ENCODE measurements at regions not wholly inside any gene's neighbourhood (a gene's known extent, or its start where the extent isn't known, plus 50 kb on each side); places are given as distances from the start of the nearest gene placed in this dataset.
"Not testable (repeated sequence)": the region's sequence is repeated elsewhere in the genome, so short reads cannot be mapped to it uniquely, and the experiment has no call there.

DNA sequence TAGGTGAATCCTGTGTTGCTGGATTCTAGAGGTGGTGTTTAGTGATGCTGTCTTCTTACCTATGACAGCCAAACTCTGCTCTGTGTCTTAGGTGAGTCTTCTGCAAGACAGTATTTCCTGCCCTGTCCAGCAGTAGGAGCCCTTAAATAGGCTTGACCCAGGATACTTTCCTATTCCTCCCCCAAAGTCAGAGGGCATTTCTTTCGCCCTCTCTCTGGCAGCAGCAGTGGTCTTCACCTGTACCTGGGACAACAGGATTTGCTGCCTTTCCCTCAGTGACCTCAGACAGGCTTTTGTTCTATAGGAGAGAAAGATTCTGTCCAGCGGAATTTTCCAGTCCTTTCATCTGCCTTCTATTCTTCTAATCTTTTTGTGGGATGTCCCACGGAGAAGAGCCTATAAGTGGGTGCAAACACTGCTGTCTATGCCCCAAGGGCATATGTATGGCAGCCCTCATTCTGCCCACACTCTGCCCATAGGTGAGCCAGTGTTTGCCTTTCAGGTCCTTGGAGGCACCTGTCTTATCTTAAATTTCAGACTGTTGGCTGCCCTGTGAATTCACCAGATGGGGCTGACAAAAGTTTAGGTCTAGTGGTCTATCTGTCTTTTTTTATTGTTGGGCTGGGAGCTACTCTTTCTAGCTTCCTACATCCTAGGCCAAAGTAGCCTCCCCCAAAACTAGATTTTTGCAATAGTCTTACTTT lies 177.3 kb upstream of the SPOPL start:
- DNase-seq: no peak

DNA sequence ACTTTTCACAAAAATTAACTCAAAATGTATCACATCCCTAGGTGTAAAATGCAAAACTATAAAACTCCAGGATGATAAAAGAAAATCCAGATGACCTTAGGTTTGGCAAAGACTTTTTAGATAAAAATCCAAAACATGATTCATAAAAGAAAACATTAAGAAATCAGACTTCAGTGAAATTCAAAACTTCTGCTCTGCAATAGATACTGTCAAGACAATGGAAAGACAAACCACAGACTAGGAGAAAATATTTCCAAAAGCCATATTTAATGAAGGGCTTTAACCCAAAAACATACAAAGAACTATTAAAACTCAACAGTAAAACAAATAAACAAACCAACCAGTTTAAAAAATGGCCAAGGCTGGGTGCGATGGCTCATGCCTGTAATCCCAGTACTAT lies 173.6 kb upstream of the SPOPL start:
- no peak for DNase-seq

DNA sequence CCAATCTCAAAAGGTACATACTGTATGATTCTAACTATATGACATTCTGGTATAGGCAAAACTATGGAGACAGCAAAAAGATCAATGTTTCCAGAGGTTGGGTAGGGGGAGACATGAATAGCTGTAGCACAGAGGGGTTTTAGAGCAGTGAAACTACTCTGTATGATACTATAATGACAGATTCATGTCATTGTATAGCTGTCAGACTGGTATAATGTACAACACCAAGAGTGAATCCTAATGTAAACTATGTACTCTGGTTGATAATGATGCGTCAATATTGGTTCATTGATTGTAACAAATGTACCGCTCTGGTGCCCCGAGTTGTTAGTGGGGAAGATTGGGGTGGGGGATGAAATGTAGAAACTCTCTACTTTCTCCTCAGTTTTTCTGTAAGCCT lies 172.4 kb upstream of the SPOPL start:
- no peak for DNase-seq

DNA sequence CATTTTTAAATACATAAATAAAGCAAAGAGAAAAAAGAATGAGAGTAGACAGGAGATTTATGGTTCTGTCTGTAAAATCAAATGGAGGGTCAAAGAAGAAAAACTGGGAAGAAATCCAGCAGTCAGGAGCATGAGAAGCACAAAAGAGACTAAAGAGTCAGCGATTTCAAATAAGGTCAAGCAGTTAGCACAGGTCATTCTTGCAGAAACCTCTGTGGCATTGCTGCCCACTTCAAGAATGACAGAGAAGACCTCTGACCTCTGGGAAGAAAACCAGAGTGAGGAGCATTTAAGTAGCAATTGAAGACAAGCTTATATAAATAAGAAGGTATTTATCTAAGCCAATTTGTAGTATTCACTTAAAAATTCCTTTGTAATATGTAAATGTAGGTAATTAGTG lies 172.0 kb upstream of the SPOPL start:
- DNase-seq: no peak

DNA sequence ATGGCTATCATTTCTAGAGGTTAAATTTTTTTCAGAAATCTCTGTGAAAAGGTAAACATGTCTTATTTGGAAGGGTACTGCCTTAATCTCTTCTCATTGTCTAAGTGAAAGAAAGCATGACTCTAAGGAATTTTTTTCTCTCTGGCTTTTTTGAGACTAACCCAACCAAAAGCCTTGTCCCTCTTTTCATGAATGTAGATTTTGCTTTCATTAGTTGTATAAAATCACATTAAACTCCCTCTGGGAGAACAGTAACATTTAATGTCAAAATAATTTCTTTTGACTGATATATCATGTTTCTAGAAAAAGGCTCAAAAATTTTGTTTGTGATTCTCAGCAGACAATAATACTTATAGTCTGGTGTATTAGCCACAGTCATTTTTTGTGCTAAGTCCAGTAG lies 168.4 kb upstream of the SPOPL start:
- no peak for DNase-seq

DNA sequence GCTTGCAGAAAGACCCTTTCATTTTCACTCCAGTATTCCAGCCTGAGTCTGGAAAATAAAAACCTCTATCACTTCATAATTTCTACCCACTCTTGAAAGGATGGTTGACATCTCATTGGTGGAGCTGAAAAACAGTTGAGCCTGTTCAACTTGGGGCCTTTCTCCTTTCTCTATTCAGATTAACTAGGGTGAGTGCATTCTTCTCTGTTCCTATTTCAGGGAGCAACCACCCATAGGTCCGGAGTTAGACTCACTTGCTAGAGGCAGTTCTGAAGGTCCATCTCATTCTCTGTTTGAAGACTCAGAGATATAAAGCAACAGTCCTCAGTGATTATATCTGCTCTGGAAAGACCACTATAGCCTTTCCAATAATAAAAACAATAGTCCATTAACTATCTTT lies 167.9 kb upstream of the SPOPL start:
- DNase-seq: no peak

DNA sequence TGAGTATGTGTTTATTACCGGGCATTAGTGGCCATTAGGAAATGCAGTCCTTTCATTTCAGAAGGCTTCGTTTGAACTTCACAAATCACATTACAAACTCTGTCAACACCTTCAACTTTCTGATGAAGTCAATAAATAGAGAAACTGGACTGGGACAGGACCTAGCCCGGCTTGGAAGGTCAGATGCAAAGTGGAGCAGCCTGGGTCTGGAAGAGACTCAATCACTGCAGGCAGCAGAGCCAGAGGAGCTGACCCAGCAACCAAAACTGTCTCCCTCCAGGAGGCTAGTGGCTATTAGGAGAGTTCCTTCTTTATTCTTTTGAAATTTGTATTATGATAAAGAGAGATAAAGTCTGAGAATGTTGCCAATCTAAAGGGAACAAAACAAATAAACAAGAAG lies 167.2 kb upstream of the SPOPL start:
- DNase-seq: no peak

DNA sequence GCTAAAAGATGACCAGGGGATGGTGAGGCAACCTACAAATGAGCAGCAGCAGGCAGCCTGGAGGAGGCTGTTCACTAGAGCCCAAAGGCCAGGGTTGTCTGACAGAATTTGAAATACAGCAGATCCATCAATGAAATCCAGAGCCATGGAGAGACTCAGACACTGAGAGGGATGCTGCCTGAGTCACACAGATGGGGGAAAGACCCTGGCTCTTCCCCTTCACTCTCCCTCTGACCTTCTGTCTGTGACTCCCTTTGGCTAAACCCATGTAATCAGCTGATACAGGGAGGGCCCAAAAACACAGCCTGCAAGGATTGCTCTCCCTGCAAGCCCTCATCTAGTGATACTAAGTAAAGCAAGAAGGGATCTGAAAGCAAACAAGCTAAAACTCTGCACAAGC lies 166.5 kb upstream of the SPOPL start:
- no peak for DNase-seq

DNA sequence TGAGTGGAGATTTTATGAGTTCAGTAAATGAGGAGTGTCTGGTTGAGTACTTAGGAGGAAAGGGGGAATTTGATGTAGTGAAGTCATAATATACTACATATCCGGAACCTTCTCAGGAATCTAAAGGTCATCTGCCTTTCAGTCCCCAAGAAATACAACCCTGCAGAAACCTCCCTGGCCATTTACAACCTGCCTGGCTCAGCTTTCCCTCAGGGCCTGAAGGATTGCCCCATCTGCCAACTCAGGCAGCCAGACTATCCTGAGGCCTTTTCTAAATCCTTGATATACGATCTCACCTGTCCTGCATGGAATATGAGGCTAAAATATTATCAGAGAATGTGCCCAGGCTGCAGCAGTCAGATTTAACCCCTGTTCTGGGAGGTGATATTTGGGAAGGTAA lies 165.4 kb upstream of the SPOPL start:
- DNase-seq: no peak

DNA sequence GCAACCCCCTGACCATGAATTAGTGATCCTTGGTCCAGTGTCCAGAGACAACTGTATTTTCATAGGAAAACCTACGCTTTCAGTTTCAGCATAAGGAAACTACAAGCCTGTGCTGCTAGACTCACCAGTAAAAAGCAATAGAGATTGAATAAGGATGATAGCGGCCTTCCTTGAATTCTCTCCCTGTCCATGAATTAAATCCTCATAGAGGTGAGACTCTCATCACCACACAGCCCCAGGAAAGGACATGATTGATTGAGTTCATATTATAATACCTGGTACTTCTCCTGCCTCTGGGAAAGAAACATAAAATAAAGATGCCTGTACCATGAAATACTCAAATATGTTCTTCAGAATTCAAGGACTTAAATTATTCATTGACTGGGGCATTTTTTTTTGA lies 146.3 kb upstream of the SPOPL start:
- DNase-seq: no peak

DNA sequence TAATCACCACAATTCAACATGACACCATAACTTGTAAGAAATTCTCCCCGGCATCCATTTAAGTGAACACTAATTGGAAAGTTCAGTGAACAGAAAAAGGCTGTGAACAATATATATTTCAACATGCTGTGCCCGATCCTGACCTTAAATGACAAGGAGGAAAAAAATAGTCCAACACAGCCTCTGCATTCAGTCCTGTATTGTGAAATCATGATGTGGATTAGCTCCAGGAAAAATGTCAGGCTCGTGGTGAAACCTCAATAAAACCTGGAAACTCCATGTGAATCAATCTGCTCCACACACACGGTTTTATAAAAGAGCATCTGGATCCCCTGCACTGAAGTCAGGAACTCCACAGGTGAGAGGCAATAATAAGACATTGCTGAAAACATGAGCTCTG lies 145.4 kb upstream of the SPOPL start:
- DNase-seq: no peak

DNA sequence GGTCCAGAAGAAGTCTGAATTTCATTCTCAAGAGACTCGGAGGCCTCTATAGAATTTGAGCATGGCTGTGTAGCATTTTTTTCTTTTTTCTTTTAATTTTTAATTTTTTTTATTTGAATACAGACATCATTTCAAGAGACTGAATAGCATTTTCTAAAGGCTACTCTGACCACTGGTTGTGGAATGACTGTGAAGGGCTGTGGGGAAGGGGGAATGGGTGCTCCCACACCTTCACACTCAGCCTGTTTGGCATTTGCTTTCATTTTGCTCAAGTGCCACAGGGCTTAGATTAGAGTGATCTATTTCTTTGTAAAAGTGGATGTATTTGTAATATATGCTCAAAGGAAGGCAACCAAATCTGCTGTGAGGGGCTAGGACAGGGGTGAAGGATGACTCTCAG lies 142.0 kb upstream of the SPOPL start:
- no peak for DNase-seq

DNA sequence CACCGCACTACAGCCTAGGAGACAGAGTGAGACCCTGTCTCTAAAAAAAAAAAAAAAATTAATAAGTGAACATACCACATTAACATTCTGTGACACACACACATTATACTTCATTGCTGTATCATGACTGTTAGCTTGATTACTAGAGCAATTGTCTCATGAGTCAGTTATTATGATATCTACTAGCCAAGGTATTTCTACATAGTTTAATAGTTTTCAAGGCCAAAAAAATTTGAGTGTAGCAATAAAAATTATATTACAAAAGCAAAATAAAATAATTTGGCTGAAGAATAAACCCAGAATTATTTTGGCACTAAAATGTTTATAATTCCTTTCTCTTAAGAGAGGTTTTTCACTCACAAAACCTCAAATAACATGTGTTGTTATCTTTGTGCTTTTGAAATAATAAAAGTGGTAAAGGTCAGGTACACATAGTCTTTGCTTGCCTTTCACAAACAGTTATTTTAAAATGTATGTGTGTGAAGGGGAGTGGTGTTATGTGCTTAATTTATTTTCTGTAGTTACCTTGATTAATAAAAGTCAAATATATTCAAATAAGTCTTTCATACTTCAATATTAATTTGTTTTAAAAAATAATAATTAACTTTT lies 136.9 kb upstream of the SPOPL start:
- DNase-seq: no peak

DNA sequence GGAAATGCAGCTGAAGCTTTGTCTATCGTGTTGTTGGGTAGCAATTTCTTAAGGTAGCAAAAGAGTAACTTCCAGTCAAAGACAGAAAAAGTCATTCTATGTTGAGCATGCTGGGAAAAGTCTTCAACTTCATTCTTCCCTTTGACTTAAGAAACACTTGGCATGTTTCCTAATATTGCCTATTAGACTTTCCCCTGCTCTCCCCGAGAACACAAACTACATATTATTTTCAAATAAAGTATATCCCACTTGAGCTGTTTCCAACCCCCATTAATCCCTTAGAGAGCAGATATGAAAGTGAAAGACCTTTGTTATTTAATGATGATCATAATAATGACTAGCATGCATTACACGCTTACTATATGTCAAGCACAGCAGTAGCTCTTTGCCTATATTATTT lies 136.0 kb upstream of the SPOPL start:
- DNase-seq: no peak

DNA sequence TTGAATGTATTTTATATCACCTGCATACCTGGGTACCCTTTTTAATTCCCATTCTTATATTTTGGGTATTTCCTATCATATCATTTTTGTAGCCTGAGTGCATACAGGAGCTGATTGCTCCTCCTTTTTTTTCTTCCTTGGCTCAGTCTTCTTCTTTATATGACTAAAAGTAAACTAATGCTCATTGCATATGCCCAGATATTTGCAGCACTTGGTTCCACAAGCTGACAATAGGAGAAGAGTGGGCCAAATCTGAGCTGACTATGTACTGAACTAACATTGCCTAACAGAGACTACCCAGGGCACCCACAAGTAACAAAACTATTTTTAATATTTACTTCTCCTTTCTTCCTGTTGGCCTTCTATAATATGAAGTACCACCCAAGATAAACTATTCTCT lies 131.7 kb upstream of the SPOPL start:
- DNase-seq: no peak

DNA sequence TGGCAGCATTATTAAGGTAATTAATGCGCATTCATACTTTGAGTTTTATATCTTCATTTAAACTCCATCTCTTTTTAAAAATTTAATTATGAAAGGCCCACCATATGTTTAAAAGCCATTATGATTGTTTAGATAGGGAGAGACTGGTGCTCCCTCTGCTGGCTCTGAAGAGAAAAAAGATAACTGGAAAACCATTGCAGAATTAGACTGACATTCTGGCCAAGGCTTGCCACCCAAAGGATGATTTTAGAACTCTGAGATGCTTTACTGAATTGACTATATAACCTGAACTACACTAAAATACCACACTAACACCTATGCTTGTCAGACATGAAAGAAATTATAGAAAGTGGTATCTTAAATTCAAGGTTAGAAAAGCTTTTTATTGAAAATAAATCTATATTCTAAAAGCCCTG lies 127.6 kb upstream of the SPOPL start:
- DNase-seq: peak; percentile 2 to 53

DNA sequence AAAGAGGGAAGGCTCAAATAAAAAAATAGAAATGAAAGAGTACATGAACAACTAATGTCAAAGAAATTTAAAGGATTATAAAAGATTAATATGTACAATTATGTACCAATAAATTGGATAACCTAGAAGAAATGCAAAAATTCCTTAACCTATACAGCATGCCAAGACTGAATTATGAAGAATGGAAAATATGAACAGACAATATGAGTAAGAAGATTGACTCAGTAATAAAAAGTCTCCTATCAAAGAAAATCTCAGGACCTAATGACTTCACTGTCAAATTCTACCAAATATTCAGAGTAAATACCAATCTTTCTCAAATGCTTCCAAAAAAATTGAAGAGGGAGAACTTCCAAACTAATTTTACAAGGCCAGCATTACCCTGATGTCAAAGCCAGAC lies 120.2 kb upstream of the SPOPL start:
- no peak for DNase-seq

DNA sequence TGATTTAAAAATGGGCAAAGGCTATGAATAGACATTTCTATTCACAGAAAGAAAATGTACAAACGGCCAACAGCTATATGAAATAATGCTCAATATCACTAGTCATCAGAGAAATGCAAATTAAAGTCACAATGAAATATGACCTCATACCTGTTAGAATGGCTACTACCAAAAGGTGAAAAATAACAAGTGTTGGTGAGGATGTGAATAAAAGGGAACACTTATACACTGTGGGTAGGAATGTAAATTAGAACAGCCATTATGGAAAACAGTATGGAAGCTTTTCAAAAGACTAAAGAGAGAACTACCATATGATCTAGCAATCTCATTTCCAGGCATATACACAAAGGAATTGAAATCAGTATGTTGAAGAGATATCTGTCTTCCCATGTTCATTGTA lies 118.9 kb upstream of the SPOPL start:
- no peak for DNase-seq

DNA sequence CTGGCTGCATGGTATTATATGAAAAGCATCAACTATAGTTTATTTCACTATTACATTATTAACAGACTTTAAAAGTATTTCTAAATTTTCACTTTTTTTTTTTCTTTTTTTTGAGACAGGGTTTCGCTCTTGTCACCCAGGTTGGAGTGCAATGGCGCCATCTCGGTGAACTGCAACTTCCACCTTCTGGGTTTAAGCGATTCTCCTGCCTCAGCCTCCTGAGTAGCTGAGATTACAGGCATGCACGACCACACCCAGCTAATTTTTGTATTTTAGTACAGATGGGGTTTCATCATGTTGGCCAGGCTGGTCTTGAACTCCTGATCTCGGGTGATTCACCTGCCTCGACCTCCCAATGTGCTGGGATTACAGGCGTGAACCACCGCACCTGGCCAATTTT lies 115.4 kb upstream of the SPOPL start:
- not testable (repeated sequence) for DNase-seq

DNA sequence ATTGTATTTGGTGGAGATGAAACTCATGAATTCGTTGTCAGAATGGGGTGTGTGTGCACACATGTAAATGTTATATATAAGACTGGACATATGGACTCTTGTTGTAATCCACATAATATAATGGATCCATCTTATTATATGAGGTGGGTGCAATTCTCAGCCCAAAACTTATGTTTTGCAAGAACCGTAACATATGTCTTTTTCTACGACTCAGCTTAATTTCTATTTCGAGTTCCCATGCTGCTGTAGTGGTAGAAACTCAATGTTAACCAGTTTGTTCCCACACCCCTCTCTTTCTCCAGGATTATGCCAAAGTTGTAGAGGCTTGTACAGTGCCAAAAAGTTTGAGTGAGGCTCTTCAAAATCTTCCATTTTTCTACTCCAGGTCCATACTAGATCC lies 112.5 kb upstream of the SPOPL start:
- no peak for DNase-seq

DNA sequence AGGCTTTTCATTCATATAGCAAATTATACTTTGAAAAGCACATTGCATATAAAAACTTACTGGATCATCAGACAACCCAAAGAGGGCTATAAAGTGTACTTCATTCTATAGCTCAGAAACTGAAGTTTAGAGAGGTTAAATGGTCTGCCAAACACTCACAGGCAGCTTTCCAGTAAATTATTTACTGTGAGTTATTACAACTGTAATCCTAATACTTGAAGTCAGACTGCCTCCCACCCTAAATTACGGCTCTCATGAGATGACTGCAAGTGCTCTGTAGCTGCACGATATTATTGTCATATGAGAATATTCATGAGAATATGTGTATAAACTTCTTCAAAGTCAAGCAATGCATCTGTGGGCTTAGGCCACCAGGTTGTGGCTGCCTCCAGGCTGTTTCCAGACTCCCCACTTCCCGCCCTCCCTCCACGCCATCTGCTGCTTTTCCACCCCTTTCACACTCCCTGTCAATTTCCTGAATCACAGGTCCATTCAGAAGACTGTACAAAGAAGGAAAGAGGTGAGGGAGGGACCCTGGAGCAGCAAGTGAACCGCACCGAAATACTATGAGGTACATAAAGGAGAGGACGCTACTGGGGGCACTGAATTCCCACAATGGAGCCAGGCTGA lies 111.1 kb upstream of the SPOPL start:
- DNase-seq: no peak

DNA sequence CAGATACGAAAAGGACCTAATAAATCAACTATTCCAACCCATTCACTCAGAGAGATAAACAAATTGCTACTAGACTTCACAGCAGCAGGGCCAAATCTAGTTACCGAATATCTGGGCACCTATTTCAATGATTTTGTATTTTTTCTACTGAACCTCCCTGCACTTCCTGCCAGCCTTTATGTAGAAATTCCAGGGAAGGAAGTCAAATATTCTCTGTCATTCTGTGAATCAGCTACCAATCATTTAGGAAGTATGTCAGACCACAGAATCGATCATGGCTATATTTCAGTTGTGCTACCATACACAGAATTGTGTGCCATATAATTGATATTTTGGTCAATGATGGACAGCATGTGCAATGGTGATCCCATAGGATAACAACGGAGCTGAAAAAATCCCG lies 109.6 kb upstream of the SPOPL start:
- DNase-seq: no peak

DNA sequence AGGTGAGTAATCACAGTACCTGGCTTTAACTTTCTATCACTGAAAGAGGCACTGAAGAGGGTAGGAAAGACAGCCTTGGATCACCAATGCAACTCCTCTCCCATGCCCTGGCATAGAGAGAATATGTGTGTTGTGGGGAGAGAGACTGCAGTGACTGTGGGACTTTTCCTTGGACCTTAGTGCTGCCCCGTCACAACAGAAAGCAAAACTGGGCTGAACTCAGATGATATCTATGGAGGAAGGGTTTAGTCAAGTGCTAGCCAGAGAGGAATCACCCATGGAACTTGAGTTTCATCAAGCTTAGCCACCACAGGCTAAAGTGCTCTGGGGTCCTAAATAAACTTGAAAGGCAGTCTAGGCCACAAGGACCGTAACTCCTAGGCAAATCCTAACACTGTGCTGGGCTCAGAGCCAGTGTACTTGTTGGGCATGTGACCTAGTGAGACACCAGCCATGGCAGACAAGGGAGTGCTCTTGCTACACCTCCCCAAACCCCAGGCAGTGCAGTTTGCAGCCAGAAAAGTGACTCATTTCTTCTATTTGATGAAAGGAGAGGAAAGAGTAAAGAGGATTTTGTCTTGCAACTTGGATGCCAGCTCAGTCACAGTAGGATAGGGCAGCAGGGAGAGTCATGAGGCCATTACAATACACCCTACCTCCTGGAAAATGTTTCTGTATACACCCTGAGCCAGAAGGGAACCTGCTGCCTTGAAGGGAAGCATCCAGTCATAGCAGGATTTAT lies 105.8 kb upstream of the SPOPL start:
- DNase-seq: no peak

DNA sequence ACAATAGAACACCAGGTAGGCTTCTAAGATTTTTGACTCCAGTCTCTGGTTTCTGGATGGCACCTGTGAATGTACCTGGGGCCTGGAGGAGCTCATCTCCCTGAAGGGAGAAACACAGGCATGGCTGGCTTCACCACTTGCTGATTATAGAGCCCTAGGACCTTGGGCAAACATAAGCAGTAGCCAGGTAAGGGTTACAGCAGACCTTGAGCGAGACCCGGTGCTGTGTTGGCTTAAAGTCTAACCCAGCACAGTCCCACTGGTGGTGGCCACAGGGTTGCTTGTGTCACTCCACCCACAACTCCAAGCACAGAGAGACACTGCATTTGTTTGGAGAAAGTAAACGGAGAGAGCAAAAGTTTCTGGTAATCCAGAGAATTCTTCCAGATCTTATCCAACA lies 104.7 kb upstream of the SPOPL start:
- DNase-seq: no peak
